Neural progenitor cell (in vitro differentiated cells): ENCODE measurements at regions not wholly inside any gene's neighbourhood (a gene's known extent, or its start where the extent isn't known, plus 50 kb on each side); places are given as distances from the start of the nearest gene placed in this dataset.

Source experiments
- DNase-seq: peaks from one replicate; pipeline ENCODE4 v3.0.0-alpha.2; 2016; ENCODE audit warnings: low spot score
- H2AFZ ChIP-seq: fragments of 200-600 bp; sonication (generic); replicated peaks from 2 replicates; pipeline ENCODE4 v1.6.1; 2016; ENCODE audit warnings: antibody characterized with exemption
- H3F3A ChIP-seq: fragments of 200-600 bp; sonication (generic); 2 replicates; pipeline ENCODE4 v1.6.1; 2016; ENCODE audit warnings: antibody characterized with exemption, low read depth
- H3K27ac ChIP-seq: fragments of 200-600 bp; sonication (generic); 2 replicates; pipeline ENCODE4 v1.5.1; 2016; ENCODE audit warnings: mild to moderate bottlenecking
- H3K27me3 ChIP-seq: fragments of 200-600 bp; sonication (generic); 2 replicates; pipeline ENCODE4 v1.6.1; 2016; ENCODE audit warnings: mild to moderate bottlenecking, moderate library complexity
- H3K36me3 ChIP-seq: fragments of 200-600 bp; sonication (generic); 2 replicates; pipeline ENCODE4 v1.5.1; 2016
- H3K4me1 ChIP-seq: fragments of 200-600 bp; sonication (generic); 2 replicates; pipeline ENCODE4 v1.6.1; 2016; ENCODE audit warnings: mixed run types
- H3K4me2 ChIP-seq: fragments of 200-600 bp; sonication (generic); 2 replicates; pipeline ENCODE4 v1.6.1; 2016
- H3K4me3 ChIP-seq: fragments of 200-600 bp; sonication (generic); 2 replicates; pipeline ENCODE4 v1.5.1; 2016
- H3K79me2 ChIP-seq: fragments of 200-600 bp; sonication (generic); 2 replicates; pipeline ENCODE4 v1.6.1; 2016; ENCODE audit warnings: low read depth
- H3K9ac ChIP-seq: fragments of 200-600 bp; sonication (generic); 2 replicates; pipeline ENCODE4 v1.6.1; 2016
- H3K9me3 ChIP-seq: fragments of 200-600 bp; sonication (generic); 2 replicates; pipeline ENCODE4 v1.5.1; 2016; ENCODE audit warnings: low read depth
- H4K20me1 ChIP-seq: fragments of 200-600 bp; sonication (generic); 2 replicates; pipeline ENCODE4 v1.6.1; 2016; ENCODE audit warnings: low read depth
- H3K27ac Mint-ChIP-seq: 3 replicates; pipeline ENCODE4 v1.8.0; 2021; ENCODE audit warnings: mixed read lengths
- H3K27me3 Mint-ChIP-seq: 2 replicates; pipeline ENCODE4 v1.8.0; 2022; ENCODE audit warnings: low read depth, mild to moderate bottlenecking, inconsistent platforms, moderate library complexity, mixed read lengths; ENCODE audit not compliant: insufficient read depth
- H3K36me3 Mint-ChIP-seq: 3 replicates; pipeline ENCODE4 v1.8.0; 2021; ENCODE audit warnings: mixed read lengths
- H3K4me1 Mint-ChIP-seq: 3 replicates; pipeline ENCODE4 v1.8.0; 2021; ENCODE audit warnings: mixed read lengths
- H3K4me3 Mint-ChIP-seq: 3 replicates; pipeline ENCODE4 v1.8.0; 2021; ENCODE audit warnings: mild to moderate bottlenecking, moderate library complexity, mixed read lengths
- H3K9me3 Mint-ChIP-seq: 3 replicates; pipeline ENCODE4 v1.8.0; 2020; ENCODE audit warnings: mixed read lengths
- CTCF ChIP-seq: fragments of 200-600 bp; sonication (generic); IDR thresholded peaks from 2 replicates; pipeline ENCODE4 v1.5.1; 2017; ENCODE audit warnings: antibody characterized with exemption, mild to moderate bottlenecking
- EZH2 ChIP-seq: fragments of 200-600 bp; sonication (generic); IDR thresholded peaks from 2 replicates; pipeline ENCODE4 v1.6.1; 2017; ENCODE audit warnings: antibody characterized with exemption, mild to moderate bottlenecking, moderate library complexity
- EZH2phosphoT487 ChIP-seq: fragments of 200-600 bp; sonication (generic); IDR thresholded peaks from 2 replicates; pipeline ENCODE4 v1.6.1; 2017; ENCODE audit warnings: antibody characterized with exemption

DNA sequence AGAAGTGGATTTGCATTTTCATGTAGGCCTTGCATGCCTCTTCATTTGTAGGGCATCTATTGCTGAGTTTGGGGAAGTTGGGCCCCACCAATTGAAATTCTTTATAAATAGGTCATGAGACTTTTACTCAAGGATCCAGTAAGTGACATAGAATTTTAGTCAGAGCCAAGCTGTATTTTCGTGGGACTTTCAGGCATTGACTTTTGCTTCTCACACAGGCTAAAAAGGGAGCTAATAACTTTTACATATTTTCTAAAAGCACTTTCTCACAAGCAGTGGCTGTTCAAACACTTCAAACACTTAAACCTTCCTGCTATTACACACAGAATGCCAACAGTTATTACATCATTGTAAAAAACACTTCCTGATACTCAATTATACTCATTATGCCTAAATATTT is 260.5 kb downstream of the MSRB3 start:
- Histone ChIP-seq H3K36me3 (no peaks in the 10 kb centered on the region), H3K9ac (no peak overlapping the region), H3K27me3 (no peaks in the 10 kb centered on the region), H3K4me2 (no peak overlapping the region), H3F3A (no peaks in the 10 kb centered on the region), H3K79me2 (no peaks in the 10 kb centered on the region), H2AFZ (no peak overlapping the region), H3K27ac (no peak overlapping the region), H4K20me1 (no peaks in the 10 kb centered on the region), H3K4me1 (no peaks in the 10 kb centered on the region), H3K4me3 (no peak overlapping the region), H3K9me3 (peaks cover 12% of the 10 kb centered on the region)
- TF ChIP-seq EZH2 (no peak), EZH2phosphoT487 (no peak), CTCF (no peak)
- Mint-ChIP-seq H3K36me3 (no peaks in the 10 kb centered on the region), H3K27me3 (peaks cover 6% of the 10 kb centered on the region), H3K4me1 (peaks cover 3% of the 10 kb centered on the region), H3K9me3 (peaks cover 35% of the 10 kb centered on the region), H3K4me3 (no peak overlapping the region), H3K27ac (no peak overlapping the region)
- no peak for DNase-seq

- Mint-ChIP-seq H3K4me3 (no peak overlapping the region), H3K36me3 (no peaks in the 10 kb centered on the region), H3K27me3 (peaks cover 4% of the 10 kb centered on the region), H3K27ac (no peak overlapping the region), H3K4me1 (no peaks in the 10 kb centered on the region), H3K9me3 (peaks cover 34% of the 10 kb centered on the region)
- no peak overlapping the region for H2AFZ ChIP-seq
- no peaks in the 10 kb centered on the region for H3K4me1 ChIP-seq
- H3K9ac ChIP-seq, result no peak overlapping the region
- H3K79me2 ChIP-seq, result no peaks in the 10 kb centered on the region
- no peak overlapping the region for H3K4me2 ChIP-seq
- no peaks in the 10 kb centered on the region for H3K27me3 ChIP-seq
- TF ChIP-seq CTCF, result no peak
- TF ChIP-seq EZH2, result no peak
- TF ChIP-seq EZH2phosphoT487, result no peak
- DNase-seq, result no peak
- no peaks in the 10 kb centered on the region for H3F3A ChIP-seq
- H3K27ac ChIP-seq, result no peak overlapping the region
- no peak overlapping the region for H3K4me3 ChIP-seq
- no peaks in the 10 kb centered on the region for H4K20me1 ChIP-seq
- H3K9me3 ChIP-seq, result peaks cover 12% of the 10 kb centered on the region
- no peaks in the 10 kb centered on the region for H3K36me3 ChIP-seq
These were observed 261.7 kb downstream of the MSRB3 start for GRCh38 chr12:65540140-65540539.

GRCh38 chr12:65546528-65546927 is 268.0 kb downstream of the MSRB3 start:
- TF ChIP-seq EZH2, result no peak
- no peak for TF ChIP-seq CTCF
- no peak for TF ChIP-seq EZH2phosphoT487
- Histone ChIP-seq H3F3A (no peaks in the 10 kb centered on the region), H2AFZ (no peak overlapping the region), H3K4me1 (no peaks in the 10 kb centered on the region), H3K4me3 (no peak overlapping the region), H3K79me2 (no peaks in the 10 kb centered on the region), H3K36me3 (no peaks in the 10 kb centered on the region), H4K20me1 (no peaks in the 10 kb centered on the region), H3K9ac (no peak overlapping the region), H3K27me3 (no peaks in the 10 kb centered on the region), H3K9me3 (no peaks in the 10 kb centered on the region), H3K27ac (no peak overlapping the region), H3K4me2 (no peak overlapping the region)
- no peaks in the 10 kb centered on the region for H3K36me3 Mint-ChIP-seq
- no peak overlapping the region for H3K4me3 Mint-ChIP-seq
- no peak for DNase-seq
- H3K27ac Mint-ChIP-seq, result no peak overlapping the region
- H3K4me1 Mint-ChIP-seq, result no peaks in the 10 kb centered on the region
- peaks cover 3% of the 10 kb centered on the region for H3K27me3 Mint-ChIP-seq
- peaks cover 5% of the 10 kb centered on the region for H3K9me3 Mint-ChIP-seq
